ENCODE measurements at regions not wholly inside any gene's neighbourhood (a gene's known extent, or its start where the extent isn't known, plus 50 kb on each side); places are given as distances from the start of the nearest gene placed in this dataset.

- DNase-seq: no peak
Measured at GRCh38 chr2:236940916-236941520, 144.7 kb upstream of the COPS8 start.

- DNase-seq: no peak
Measured at GRCh38 chr2:236941551-236941950, 144.1 kb upstream of the COPS8 start.

GRCh38 chr2:236942554-236942953 is 143.1 kb upstream of the COPS8 start:
- no peak for DNase-seq

GRCh38 chr2:236943068-236943467 is 142.6 kb upstream of the COPS8 start:
- no peak for DNase-seq

- DNase-seq: no peak
Measured at GRCh38 chr2:236943841-236944513, 141.7 kb upstream of the COPS8 start.

- DNase-seq: no peak
Measured at GRCh38 chr2:236944561-236944960, 141.1 kb upstream of the COPS8 start.

GRCh38 chr2:236945431-236946016 is 140.2 kb upstream of the COPS8 start:
- DNase-seq: no peak

GRCh38 chr2:236946871-236947270 is 138.8 kb upstream of the COPS8 start:
- no peak for DNase-seq

- DNase-seq: no peak
Measured at GRCh38 chr2:236947294-236947693, 138.4 kb upstream of the COPS8 start.

GRCh38 chr2:236947896-236948295 is 137.8 kb upstream of the COPS8 start:
- no peak for DNase-seq

- DNase-seq: no peak
Measured at GRCh38 chr2:236949089-236949905, 136.4 kb upstream of the COPS8 start.

GRCh38 chr2:236951830-236952475 is 133.7 kb upstream of the COPS8 start:
- DNase-seq: no peak

- no peak for DNase-seq
Measured at GRCh38 chr2:236954641-236955040, 131.0 kb upstream of the COPS8 start.

- DNase-seq: no peak
Measured at GRCh38 chr2:236955521-236956030, 130.1 kb upstream of the COPS8 start.

- no peak for DNase-seq
Measured at GRCh38 chr2:236956031-236956618, 129.6 kb upstream of the COPS8 start.

GRCh38 chr2:236956641-236957040 is 129.0 kb upstream of the COPS8 start:
- no peak for DNase-seq

GRCh38 chr2:236959036-236959435 is 126.7 kb upstream of the COPS8 start:
- DNase-seq: no peak

GRCh38 chr2:236959876-236960275 is 125.8 kb upstream of the COPS8 start:
- no peak for DNase-seq

- DNase-seq: no peak
Measured at GRCh38 chr2:236960531-236960930, 125.2 kb upstream of the COPS8 start.

GRCh38 chr2:236962816-236963215 is 122.9 kb upstream of the COPS8 start:
- DNase-seq: no peak

- no peak for DNase-seq
Measured at GRCh38 chr2:236963631-236964182, 122.0 kb upstream of the COPS8 start.

GRCh38 chr2:236964291-236964690 is 121.4 kb upstream of the COPS8 start:
- no peak for DNase-seq

Measured in kidney glomerular epithelial cell (primary cell).